ENCODE measurements at regions not wholly inside any gene's neighbourhood (a gene's known extent, or its start where the extent isn't known, plus 50 kb on each side); places are given as distances from the start of the nearest gene placed in this dataset.
"Not testable (repeated sequence)": the region's sequence is repeated elsewhere in the genome, so short reads cannot be mapped to it uniquely, and the experiment has no call there.

DNA sequence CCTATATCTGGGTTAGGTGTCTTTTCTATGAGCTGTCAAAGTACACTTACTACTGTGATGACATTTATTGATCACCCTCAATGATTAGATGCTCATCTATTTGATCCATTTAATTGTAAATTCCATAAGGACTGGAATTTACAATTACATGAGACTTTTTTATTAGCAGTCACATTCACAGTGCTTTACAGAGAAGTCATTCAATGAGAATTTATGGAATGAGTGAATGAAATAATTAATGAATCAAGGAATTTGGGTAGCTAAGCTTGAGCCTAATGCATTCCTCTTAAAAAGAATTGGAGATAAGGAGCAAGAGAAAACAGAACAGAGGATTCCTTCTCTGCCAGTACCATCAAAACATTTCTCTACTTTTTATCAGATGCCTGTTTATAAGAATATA lies 1437.5 kb upstream of the CDH8 start:
- no peak for DNase-seq (ENCODE audit: low spot score)

DNA sequence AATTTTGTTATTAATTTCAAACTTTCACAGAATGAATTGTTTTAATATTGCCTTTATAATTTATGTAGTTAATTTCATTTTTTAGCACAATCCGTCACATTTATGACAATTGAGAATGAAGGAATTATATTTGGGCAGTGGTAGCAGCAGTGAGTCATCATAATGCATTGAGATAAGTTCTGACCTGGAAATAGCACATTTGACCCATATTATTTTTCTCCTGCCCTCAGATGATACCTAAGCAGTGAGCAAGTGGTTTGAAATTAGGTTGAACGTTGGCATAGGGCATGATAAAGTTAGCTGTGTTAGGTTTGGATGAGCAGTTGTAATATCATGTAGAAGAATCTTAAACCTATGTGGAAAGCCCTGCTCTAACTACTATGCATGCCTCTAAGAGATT lies 1431.3 kb upstream of the CDH8 start:
- DNase-seq (ENCODE audit: low spot score): no peak

DNA sequence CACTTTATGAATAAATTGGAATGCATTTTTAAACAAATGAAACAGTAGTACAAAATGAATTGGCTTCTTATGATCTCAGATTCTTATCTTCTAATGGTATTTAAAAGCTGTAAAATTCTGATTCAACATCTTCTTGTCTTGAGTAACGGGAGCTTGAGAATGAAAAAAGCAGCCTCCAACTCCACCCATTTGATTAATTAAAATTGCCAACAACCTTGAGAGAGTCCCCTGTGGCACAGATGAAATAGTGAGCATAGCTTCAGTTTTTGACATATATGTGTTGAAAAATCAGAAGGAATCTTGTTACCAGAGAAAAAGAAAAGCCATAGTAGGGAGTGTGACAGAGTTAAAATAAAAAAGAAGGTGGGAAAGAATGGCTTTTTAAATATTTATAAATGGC lies 1426.1 kb upstream of the CDH8 start:
- no peak for DNase-seq (ENCODE audit: low spot score)

DNA sequence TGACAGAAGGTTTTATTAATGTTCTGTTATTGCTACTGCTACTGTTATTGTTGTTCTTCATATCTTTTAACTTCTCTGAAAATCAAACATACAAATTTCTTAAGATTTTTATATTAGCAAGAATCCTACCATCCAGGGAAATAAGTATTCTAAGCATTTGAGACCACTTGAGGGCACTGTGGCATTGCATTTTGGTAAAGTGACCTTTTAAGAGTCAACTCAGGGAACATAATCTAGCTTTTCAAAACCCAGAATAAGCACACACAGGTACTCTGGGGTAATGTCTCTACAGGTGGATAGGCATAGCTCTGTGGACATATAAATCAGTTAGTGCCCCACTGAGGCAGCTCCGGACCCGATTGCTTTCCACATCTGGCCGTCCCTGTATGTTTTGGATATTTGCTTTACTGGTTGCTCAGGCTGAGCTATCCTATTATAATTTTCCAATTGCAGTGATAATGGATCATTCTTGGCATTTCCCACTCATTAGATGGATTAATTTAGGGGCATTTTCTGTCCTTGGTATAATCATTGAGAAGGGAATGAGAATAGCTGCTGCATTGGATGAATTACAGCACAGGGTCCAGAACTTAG lies 1425.1 kb upstream of the CDH8 start:
- no peak for DNase-seq (ENCODE audit: low spot score)

DNA sequence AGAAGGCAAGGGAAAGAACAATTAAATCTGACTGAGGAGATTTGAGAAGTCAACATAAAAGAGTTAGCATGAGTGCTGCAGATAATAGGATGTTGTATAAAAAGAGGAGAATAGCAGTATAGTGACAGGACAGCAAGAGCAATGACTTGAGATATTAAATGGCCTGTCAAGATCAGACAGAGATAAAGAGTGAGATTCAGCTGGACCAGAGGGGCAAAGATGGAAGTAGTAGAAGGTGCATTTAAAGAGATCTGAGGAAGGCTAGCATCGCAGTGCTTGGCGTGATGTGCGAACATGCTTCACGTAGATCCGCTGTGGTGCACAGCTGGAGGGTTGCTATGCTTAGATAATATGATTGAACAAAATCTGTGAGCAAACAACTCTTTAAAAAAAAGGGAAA lies 1422.6 kb upstream of the CDH8 start:
- DNase-seq (ENCODE audit: low spot score): no peak

DNA sequence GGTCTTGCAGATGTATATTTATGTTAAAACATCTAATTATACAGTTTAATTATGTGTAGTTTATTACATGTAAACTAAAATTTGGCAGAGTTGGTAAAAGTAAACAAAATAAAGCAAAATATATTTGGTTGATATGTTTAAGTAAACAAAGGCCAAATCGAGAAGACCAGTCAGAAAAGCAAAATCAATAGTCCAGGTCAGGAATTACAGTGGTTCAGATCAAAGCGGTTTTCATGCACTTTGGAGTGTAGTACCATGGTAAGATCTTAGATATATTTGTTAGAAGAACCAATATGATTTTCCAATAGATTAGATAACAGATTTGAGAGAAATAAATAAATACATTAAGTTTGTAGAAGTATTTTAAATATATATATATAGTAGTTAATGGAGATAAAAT lies 1421.6 kb upstream of the CDH8 start:
- no peak for DNase-seq (ENCODE audit: low spot score)

DNA sequence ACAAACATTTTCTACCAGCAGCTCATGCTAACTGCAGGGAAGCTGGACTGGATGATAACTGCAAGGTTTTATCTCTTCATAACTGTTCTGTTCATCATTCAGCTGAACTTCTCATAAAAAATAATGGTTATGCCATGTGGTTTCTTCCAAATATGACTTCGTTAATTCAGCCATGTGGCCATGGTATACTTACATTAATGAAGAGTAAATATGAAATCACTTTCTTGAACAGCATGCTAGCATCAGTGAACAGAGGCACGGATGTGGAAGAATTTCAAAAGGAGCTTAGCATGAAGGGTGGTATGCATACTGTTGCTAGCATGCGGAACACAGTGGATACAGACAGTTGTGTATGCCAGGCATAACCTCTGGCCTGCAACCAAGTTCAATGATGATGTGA lies 1417.0 kb upstream of the CDH8 start:
- DNase-seq (ENCODE audit: low spot score): no peak

DNA sequence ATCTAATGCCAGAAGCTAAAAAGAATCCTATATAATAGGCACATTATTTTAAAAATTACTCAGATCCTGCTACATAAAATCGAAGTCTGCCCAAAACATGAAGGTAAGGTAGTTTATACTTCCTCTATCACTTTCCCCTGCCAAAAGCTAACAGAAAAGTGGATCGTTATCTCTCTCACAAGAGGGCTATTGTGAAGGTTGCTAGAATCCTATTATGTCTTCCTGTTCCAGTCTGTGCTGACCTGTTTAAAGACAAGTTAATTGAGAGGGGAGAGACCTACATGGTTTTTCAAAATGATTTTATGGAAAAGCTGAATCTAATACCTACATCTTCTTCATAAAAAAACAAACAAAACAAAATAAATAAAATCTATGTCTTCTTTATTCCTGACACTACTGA lies 1410.9 kb upstream of the CDH8 start:
- no peak for DNase-seq (ENCODE audit: low spot score)

DNA sequence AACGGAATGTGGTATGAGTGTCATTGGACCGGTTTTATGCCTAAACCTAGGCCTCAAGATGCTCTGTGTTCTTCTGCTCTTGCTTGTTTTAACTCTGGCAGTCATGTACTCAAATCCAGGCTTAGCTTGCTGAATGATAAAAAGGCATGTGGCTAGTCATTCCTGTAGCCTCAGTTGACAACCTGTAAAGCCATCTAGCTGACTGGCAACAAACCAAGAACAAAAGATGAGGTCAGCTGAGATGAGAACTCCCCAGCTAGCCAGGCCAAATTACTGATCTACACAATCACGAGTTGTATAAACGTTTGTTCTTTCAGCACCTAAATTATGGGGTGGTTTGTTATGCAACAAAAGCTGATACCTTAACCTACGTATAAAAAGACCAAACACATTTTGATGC lies 1406.0 kb upstream of the CDH8 start:
- no peak for DNase-seq (ENCODE audit: low spot score)

DNA sequence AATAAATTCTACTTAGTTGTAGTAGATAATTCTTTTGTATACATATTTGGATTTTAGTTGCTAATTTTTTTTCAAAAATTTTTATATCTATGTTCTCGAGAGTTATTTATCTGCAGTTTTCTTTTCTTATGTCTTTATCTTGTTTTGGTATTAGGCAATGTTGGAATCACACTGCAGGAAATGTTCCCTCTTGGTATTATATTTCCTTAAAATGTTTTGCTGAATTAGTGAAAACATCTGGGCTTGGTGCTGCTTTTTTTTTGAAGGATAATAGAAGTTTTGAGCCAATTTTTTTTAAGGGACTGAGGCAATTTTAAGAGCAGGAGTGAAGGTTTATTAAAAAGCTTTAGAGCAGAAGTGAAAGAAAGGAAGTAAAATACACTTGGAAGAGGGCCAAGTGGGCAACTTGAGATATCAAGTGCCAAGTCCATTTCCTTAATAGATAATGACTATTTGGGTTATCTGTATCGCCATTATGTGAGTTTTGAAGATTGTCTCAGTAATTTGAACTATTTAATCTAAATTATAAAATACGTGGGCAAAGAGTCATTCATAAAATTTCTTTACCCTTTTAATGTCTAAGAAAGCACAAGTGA lies 1390.1 kb upstream of the CDH8 start:
- DNase-seq (ENCODE audit: low spot score): no peak

DNA sequence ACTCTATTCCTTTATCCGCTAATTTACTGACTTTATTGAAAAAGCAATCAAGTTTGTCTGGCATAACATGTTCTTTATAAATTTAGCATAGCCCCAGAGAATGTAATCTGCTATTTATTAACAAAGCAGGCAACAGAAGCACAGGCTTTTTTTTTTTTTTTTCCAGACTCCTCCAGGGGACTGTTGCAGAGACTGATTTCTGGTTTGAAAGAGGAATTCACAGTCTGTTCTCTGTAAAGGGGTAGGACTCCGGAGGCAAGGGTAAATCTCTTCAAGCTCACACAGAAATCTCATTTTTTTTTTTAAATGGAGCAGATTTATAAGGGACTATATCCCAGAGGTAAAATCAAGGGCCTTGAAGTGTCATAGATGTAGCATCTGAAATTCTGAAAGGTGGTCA lies 1386.5 kb upstream of the CDH8 start:
- DNase-seq (ENCODE audit: low spot score): no peak

DNA sequence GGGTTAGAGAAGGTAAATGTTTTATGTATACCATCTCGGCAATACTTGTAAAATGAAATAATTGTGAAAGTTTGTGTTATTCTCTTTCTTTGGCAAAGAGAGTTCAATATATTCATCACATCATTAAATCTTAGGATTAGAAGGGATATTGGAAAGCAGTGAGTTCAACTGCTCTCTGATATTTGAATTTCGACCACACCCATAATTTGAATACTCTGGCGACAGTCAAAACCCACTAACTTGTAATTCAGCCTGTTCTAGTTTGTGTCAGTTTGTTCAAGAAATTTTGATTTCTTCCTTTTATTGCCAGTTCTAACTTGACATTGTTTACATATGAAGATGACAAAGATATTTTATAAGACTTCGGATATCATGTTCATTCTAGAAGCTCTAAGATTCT lies 1380.5 kb upstream of the CDH8 start:
- DNase-seq (ENCODE audit: low spot score): no peak

DNA sequence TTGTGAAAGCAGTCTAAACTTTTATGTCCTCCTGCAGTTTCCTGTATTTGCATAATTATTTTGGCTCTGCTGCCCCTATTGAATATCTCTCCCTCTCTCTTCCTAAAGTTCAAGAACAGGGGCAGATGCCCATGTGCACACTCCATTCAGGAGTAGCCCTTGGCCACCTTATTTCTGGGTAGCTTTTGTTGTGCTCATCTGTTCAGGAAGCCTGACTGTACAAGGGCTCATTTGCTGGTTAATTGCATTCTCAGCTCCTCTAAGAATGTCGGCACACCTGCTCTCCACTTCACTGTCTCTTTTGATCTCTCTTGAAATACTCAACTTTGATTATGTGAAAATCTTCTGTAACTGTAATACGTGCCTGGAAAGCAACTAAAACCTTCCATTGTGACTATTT lies 1378.8 kb upstream of the CDH8 start:
- no peak for DNase-seq (ENCODE audit: low spot score)

DNA sequence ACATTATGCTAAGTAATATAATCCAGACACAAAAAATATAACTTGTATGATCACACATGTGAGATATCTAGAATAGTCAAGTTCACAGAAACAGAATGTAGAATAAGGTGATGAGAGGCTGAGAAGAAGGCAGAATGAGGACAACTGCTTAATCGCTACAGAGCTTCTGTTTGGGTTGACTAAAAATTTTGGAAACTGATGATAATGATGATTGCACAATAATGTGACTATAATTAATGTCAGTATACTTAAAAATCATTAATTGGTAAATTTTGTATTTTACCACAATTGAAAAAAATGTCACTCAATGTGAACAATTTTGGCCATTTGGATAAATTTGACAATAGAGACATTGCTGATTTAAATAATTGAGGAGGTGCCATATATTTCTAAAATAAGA lies 1374.4 kb upstream of the CDH8 start:
- no peak for DNase-seq (ENCODE audit: low spot score)

DNA sequence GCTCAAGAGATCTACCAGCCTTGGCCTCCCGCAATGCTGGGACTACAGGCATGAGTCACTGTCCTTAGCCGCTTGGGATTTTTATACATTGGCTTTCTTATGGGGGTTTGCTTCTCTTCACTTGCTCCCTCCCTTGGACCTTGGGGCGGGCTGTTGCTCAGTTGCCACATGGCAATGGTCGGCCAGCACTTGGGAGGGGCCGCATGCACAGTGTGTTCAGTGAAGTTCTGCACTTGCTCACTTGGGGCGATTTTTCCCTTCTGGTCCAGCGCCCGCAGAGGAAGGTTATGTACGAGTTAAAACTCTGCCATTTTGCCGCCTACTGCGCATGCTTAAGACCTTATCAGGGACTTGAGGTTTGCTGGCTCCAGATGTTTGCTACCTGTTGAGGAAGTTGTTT lies 1367.6 kb upstream of the CDH8 start:
- no peak for DNase-seq (ENCODE audit: low spot score)

DNA sequence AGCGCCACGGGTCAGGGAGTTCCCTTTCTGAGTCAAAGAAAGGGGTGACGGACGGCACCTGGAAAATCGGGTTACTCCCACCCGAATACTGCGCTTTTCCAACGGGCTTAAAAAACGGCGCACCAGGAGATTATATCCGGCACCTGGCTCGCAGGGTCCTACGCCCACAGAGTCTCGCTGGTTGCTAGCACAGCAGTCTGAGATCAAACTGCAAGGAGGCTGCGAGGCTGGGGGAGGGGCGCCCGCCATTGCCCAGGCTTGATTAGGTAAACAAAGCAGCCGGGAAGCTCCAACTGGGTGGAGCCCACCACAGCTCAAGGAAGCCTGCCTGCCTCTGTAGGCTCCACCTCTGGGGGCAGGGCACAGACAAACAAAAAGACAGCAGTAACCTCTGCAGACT lies 1352.0 kb upstream of the CDH8 start:
- DNase-seq (ENCODE audit: low spot score): not testable (repeated sequence)

DNA sequence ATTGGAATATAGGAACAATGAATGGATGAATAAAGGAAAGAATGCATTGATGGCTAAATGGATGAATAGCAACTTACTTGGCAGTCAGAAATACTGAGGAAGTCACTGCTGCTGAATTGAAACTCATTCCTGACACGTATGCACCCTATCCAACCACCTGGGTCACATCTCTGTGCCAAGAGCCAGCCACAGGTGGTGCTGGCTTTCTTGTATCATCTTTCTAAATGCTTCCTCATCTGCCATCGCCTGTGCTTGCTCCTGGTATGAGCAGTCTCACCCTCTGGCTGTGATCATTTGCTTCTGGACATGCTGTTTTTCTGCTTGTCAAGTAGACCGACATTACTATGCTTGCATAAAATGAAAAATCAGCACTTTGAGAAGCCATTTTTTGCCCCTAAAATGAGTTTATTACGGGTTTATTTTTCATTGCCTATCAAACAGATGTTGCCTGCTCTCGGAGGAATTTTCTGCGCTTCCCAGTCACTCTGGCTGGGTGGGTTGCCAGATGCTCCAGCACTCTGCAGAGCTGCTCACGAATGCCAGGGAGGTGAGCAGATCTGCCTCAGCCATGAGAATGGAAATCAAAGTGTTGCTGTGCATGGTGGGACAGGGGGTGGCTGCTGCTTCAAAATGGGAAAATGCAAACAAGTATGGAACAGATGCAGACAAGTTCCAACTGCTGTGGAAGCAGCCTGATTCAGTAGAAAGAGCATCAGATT lies 1349.6 kb upstream of the CDH8 start:
- no peak for DNase-seq (ENCODE audit: low spot score)

DNA sequence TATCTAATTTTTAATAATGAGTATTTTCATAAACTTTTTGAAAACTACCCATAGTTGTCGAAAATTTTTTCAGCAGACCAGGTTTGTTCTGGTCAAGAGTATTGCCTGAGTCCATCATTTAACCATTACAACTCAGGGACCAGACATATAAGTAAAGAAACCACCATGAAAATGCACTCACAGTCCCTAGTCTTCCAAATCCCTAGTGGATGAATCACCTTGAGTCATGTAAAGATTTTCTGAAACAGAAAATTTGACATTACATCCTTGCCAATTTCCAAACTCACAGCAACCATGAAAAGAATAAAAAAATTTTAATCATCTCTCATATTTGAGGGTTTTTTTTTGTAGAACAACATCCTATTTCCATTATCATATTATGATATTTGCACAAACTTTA lies 1337.5 kb upstream of the CDH8 start:
- DNase-seq (ENCODE audit: low spot score): no peak

DNA sequence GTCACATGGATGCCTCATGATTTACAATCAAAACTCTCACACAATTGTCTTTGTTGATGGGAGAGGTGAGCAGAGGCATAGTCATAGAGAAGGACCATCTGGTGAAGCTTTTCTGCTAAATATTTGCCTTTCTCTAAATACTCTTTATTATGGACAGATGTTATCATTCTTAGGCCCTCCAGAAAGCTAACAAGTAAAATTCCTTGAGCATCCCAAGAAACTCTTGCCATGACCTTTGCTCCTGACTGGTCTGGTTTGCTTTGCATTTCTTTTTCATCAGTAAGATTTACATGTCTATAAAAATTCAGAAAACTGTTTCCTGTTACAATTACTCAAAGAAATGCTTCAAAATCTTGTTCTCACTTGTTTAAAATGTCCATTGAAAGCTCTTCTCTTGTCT lies 1336.6 kb upstream of the CDH8 start:
- DNase-seq (ENCODE audit: low spot score): no peak

DNA sequence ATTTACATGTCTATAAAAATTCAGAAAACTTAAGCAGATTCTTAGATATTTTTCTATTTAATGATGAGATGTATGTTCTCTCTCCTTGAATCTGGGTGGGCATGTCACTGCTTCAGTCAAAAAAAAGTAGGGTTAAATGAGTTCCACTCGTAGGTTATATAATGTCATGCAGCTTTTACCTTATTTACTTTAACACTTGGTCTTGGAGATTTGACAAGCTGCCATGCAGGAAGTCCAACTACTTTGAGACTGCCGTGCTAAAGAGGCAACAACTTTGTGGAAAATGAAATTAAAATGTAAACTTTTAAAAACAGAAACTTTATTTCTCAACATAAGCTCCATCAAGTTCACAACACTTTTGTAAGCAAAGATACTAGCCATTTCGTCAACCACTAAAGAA lies 1336.0 kb upstream of the CDH8 start:
- DNase-seq (ENCODE audit: low spot score): no peak

DNA sequence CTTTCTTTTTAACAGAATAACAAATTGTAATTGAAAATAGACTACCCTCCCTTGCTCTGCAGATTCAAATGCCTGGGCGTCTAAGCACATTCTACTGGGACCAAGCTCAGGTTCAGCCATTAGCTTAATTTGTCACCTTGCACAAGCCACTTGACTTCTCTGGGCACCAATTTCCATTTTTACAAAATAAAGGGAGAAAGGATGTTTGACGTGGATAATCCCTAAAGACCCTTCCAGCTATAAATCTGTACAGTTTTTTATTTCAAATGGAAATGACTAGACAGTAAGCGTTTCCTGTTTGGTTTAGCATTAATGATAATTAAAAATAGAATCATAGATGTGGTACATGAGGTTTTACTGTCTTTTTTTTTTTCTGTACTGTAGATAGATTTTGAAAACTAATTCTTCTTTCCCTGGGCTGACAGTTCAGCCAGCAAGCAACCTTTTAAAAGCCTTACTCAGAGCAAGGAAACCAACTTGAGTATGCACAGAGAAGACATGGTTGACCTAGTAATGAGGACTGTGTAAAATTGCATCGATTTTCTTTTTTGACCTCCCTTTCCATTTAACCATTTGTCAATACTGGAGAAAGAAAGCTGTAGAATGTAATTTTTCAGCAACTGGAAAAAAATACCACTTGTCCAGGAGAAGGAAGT lies 1329.5 kb upstream of the CDH8 start:
- DNase-seq (ENCODE audit: low spot score): no peak

DNA sequence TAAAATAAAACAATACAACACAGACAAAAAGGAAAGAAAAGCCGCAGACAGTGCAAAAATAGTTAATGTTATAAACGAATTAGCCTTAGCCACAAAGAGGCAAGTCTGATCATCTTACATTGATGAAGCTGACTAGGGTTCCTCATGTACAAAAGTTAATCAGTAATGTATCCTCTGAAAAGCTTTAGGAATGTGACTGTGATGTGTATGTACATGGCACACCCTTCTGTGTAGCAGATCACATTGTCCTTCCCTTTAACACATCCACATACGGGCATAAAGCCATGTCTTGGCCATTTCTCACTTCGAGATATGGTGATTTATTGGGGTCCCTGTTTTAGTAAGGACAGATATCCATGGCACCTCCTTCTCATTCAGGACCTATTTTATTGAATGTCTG lies 1327.5 kb upstream of the CDH8 start:
- DNase-seq (ENCODE audit: low spot score): no peak

DNA sequence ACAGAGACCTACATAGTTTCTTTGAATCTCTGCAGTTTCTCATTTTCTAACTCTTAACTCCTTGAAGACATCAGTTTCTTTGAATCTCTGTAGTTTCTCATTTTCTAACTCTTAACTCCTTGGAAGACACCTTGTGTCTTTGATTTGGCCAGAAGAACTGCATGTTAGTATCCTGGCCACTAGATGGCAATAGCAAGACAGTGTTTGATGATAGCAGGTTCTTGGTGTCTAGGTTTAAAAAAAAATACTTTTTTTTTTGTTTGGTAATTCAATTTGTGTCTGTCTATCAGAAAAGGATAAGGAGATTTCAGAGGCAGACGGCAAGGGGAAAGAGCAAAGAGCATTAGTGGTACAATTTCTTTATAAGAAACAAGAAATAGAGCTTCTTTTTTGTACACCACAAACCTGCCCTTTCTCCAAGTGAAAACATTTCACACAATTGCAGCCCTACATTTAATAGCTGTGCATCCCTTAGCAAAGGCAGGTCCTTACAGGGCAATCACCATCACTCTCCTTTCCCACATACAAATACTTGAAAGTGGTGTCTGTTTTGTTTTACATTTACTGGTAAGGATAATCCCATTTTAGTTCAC lies 1324.9 kb upstream of the CDH8 start:
- DNase-seq (ENCODE audit: low spot score): no peak
